ENCODE measurements at regions not wholly inside any gene's neighbourhood (a gene's known extent, or its start where the extent isn't known, plus 50 kb on each side); places are given as distances from the start of the nearest gene placed in this dataset.

GRCh38 chr14:81953419-81953818 lies 419.8 kb upstream of the SEL1L start:
- H3K36me3 Mint-ChIP-seq (ENCODE audit: low read depth): no peaks in the 10 kb centered on the region
- H3K4me1 Mint-ChIP-seq (ENCODE audit: low read depth): no peaks in the 10 kb centered on the region
- ChIA-PET CTCF (no interaction called here), POLR2A (no interaction called here)
- ATAC-seq (ENCODE audit: poor library complexity) (no peak), DNase-seq (no peak)
- no peak overlapping the region for H3K4me3 Mint-ChIP-seq
- H3K9me3 Mint-ChIP-seq: no peaks in the 10 kb centered on the region
- H3K27me3 ChIP-seq (ENCODE audit: control insufficient read depth in 1 of 2, insufficient read depth in 2 of 2, low read length in 2 of 2): no peaks in the 10 kb centered on the region
- peaks cover 0 to 7% of the 10 kb centered on the region in 2 experiments for H3K9me3 ChIP-seq (ENCODE audit: control insufficient read depth in 1 of 2, insufficient read depth in 1 of 2, low read length in 2 of 2)
- H3K4me1 ChIP-seq (ENCODE audit: insufficient read depth, low read length): no peaks in the 10 kb centered on the region
- no peak overlapping the region for H3K27ac ChIP-seq (ENCODE audit: low read depth in 1 of 2, low read length in 2 of 2)
- no peak overlapping the region for H3K4me3 ChIP-seq (ENCODE audit: low read length)
- H3K27ac Mint-ChIP-seq: no peak overlapping the region
- H3K27me3 Mint-ChIP-seq: no peaks in the 10 kb centered on the region
- H3K36me3 ChIP-seq (ENCODE audit: insufficient read depth, low read length): no peaks in the 10 kb centered on the region
- intact Hi-C loops (cut with DNase I, micrococcal nuclease): no loop called here
- TF ChIP-seq CTCF (IDR thresholded peaks at IDR 0.05): no peak

GRCh38 chr14:81955123-81955522 lies 421.5 kb upstream of the SEL1L start:
- ChIA-PET CTCF (no interaction called here), POLR2A (no interaction called here)
- no peaks in the 10 kb centered on the region for H3K4me1 Mint-ChIP-seq (ENCODE audit: low read depth)
- no peak overlapping the region for H3K4me3 Mint-ChIP-seq
- H3K27me3 ChIP-seq (ENCODE audit: control insufficient read depth in 1 of 2, insufficient read depth in 2 of 2, low read length in 2 of 2): no peaks in the 10 kb centered on the region
- no peaks in the 10 kb centered on the region for H3K36me3 ChIP-seq (ENCODE audit: insufficient read depth, low read length)
- no peak overlapping the region for H3K27ac ChIP-seq (ENCODE audit: low read depth in 1 of 2, low read length in 2 of 2)
- DNase-seq: no peak
- H3K27ac Mint-ChIP-seq: no peak overlapping the region
- H3K9me3 ChIP-seq (ENCODE audit: control insufficient read depth in 1 of 2, insufficient read depth in 1 of 2, low read length in 2 of 2): peaks cover 0 to 7% of the 10 kb centered on the region in 2 experiments
- H3K4me1 ChIP-seq (ENCODE audit: insufficient read depth, low read length): no peaks in the 10 kb centered on the region
- no peaks in the 10 kb centered on the region for H3K27me3 Mint-ChIP-seq
- no peak for TF ChIP-seq CTCF (IDR thresholded peaks at IDR 0.05)
- H3K9me3 Mint-ChIP-seq: no peaks in the 10 kb centered on the region
- intact Hi-C loops (cut with DNase I, micrococcal nuclease): no loop called here
- H3K4me3 ChIP-seq (ENCODE audit: low read length): no peak overlapping the region
- no peaks in the 10 kb centered on the region for H3K36me3 Mint-ChIP-seq (ENCODE audit: low read depth)
- ATAC-seq (ENCODE audit: poor library complexity): no peak

- H3K27me3 ChIP-seq (ENCODE audit: control insufficient read depth in 1 of 2, insufficient read depth in 2 of 2, low read length in 2 of 2): no peaks in the 10 kb centered on the region
- ATAC-seq (ENCODE audit: poor library complexity) (no peak), DNase-seq (no peak)
- intact Hi-C loops (cut with DNase I, micrococcal nuclease): no loop called here
- Mint-ChIP-seq H3K4me1 (ENCODE audit: low read depth) (no peaks in the 10 kb centered on the region), H3K27me3 (no peaks in the 10 kb centered on the region), H3K36me3 (ENCODE audit: low read depth) (no peaks in the 10 kb centered on the region), H3K27ac (no peak overlapping the region), H3K4me3 (no peak overlapping the region), H3K9me3 (peaks cover 2% of the 10 kb centered on the region)
- no peaks in the 10 kb centered on the region for H3K4me1 ChIP-seq (ENCODE audit: insufficient read depth, low read length)
- no peak overlapping the region for H3K4me3 ChIP-seq (ENCODE audit: low read length)
- POLR2A ChIA-PET: no interaction called here
- no peaks in the 10 kb centered on the region for H3K36me3 ChIP-seq (ENCODE audit: insufficient read depth, low read length)
- CTCF ChIA-PET: no interaction called here
- H3K9me3 ChIP-seq (ENCODE audit: control insufficient read depth in 1 of 2, insufficient read depth in 1 of 2, low read length in 2 of 2): no peaks in the 10 kb centered on the region
- H3K27ac ChIP-seq (ENCODE audit: low read depth in 1 of 2, low read length in 2 of 2): no peak overlapping the region
- TF ChIP-seq CTCF (IDR thresholded peaks at IDR 0.05): no peak
Measured at GRCh38 chr14:81960781-81961180, 427.1 kb upstream of the SEL1L start.

Data from CD4-positive, alpha-beta T cell (primary cell).